BE2C (cell line): ENCODE measurements at regions not wholly inside any gene's neighbourhood (a gene's known extent, or its start where the extent isn't known, plus 50 kb on each side); places are given as distances from the start of the nearest gene placed in this dataset.

Experiments used
- DNase-seq: peaks from one replicate; pipeline ENCODE4 v3.0.0-alpha.2; 2020
- H3K27me3 ChIP-seq: fragments of 250-450 bp; sonication (Bioruptor Pico); 2 replicates; pipeline ENCODE4 v1.5.1; 2020; ENCODE audit warnings: mild to moderate bottlenecking
- H3K36me3 ChIP-seq: fragments of 250-450 bp; sonication (Bioruptor Pico); 2 replicates; pipeline ENCODE4 v1.5.1; 2020; ENCODE audit warnings: mild to moderate bottlenecking
- H3K4me1 ChIP-seq: fragments of 250-450 bp; sonication (Bioruptor Pico); 2 replicates; pipeline ENCODE4 v1.5.1; 2020
- H3K4me3 ChIP-seq: 2 replicates; pipeline ENCODE4 v1.5.1; 2011; ENCODE audit warnings: low read depth, low read length
- H3K9me3 ChIP-seq: fragments of 250-450 bp; sonication (Bioruptor Pico); 2 replicates; pipeline ENCODE4 v1.5.1; 2020
- CTCF ChIP-seq: IDR thresholded peaks from 2 replicates; pipeline ENCODE4 v1.5.1; 2012; ENCODE audit warnings: mild to moderate bottlenecking, low read depth, low read length

- no peaks in the 10 kb centered on the region for H3K9me3 ChIP-seq
- no peaks in the 10 kb centered on the region for H3K4me1 ChIP-seq
- 0 out of 2 replicates have a peak, but pooled peaks cover 3% of the 10 kb centered on the region for H3K27me3 ChIP-seq
- H3K36me3 ChIP-seq, result no peaks in the 10 kb centered on the region
- no peak for DNase-seq
- no peak for TF ChIP-seq CTCF
- H3K4me3 ChIP-seq, result no peak overlapping the region
These were observed 129.3 kb upstream of the NSMCE3 start for GRCh38 chr15:29398907-29399306.

- no peak for TF ChIP-seq CTCF
- Histone ChIP-seq H3K36me3 (no peaks in the 10 kb centered on the region), H3K4me1 (no peaks in the 10 kb centered on the region), H3K4me3 (no peak overlapping the region), H3K27me3 (0 out of 2 replicates have a peak, but pooled peaks cover 3% of the 10 kb centered on the region), H3K9me3 (no peaks in the 10 kb centered on the region)
- DNase-seq, result no peak
These were observed 126.7 kb upstream of the NSMCE3 start for GRCh38 chr15:29396176-29396811.

GRCh38 chr15:29393443-29393842, 123.8 kb upstream of the NSMCE3 start:
- Histone ChIP-seq H3K4me3 (no peak overlapping the region), H3K36me3 (no peaks in the 10 kb centered on the region), H3K27me3 (no peaks in the 10 kb centered on the region), H3K9me3 (no peaks in the 10 kb centered on the region), H3K4me1 (no peaks in the 10 kb centered on the region)
- no peak for TF ChIP-seq CTCF
- DNase-seq, result no peak

- H3K4me1 ChIP-seq, result no peaks in the 10 kb centered on the region
- no peak for DNase-seq
These were observed 122.7 kb upstream of the NSMCE3 start for GRCh38 chr15:29392358-29392757.

GRCh38 chr15:29390051-29390450, 120.4 kb upstream of the NSMCE3 start:
- Histone ChIP-seq H3K27me3 (no peaks in the 10 kb centered on the region), H3K4me1 (no peaks in the 10 kb centered on the region), H3K4me3 (no peak overlapping the region), H3K9me3 (no peaks in the 10 kb centered on the region), H3K36me3 (no peaks in the 10 kb centered on the region)
- no peak for TF ChIP-seq CTCF
- DNase-seq, result no peak

More at GRCh38 chr15:29392358-29392757, 122.7 kb upstream of the NSMCE3 start:
- Histone ChIP-seq H3K4me3 (no peak overlapping the region), H3K9me3 (no peaks in the 10 kb centered on the region), H3K36me3 (no peaks in the 10 kb centered on the region), H3K27me3 (no peaks in the 10 kb centered on the region)
- no peak for TF ChIP-seq CTCF

GRCh38 chr15:29386523-29386922, 116.9 kb upstream of the NSMCE3 start:
- H3K9me3 ChIP-seq, result no peaks in the 10 kb centered on the region
- no peak overlapping the region for H3K4me3 ChIP-seq
- no peak for DNase-seq
- no peak for TF ChIP-seq CTCF
- H3K36me3 ChIP-seq, result no peaks in the 10 kb centered on the region
- H3K4me1 ChIP-seq, result no peaks in the 10 kb centered on the region
- H3K27me3 ChIP-seq, result no peaks in the 10 kb centered on the region
